ENCODE measurements at regions not wholly inside any gene's neighbourhood (a gene's known extent, or its start where the extent isn't known, plus 50 kb on each side); places are given as distances from the start of the nearest gene placed in this dataset.
"Not testable (repeated sequence)": the region's sequence is repeated elsewhere in the genome, so short reads cannot be mapped to it uniquely, and the experiment has no call there.

- DNase-seq; intact Hi-C loops (cut with DNase I, micrococcal nuclease): not testable (repeated sequence)
- ATAC-seq, result peak; percentile 87
Measured at GRCh38 chr9:124144561-124145123, 113.1 kb upstream of the NEK6 start.

- intact Hi-C loops (cut with DNase I, micrococcal nuclease), result no loop called here
- DNase-seq, result no peak
- ATAC-seq, result no peak
Measured at GRCh38 chr9:124146031-124146561, 111.7 kb upstream of the NEK6 start.

GRCh38 chr9:124149992-124150391, 107.8 kb upstream of the NEK6 start:
- intact Hi-C loops (cut with DNase I, micrococcal nuclease), result no loop called here
- no peak for DNase-seq
- no peak for ATAC-seq

- DNase-seq (no peak), ATAC-seq (no peak)
- intact Hi-C loops (cut with DNase I, micrococcal nuclease), result no loop called here
Measured at GRCh38 chr9:124163760-124164255, 93.9 kb upstream of the NEK6 start.

GRCh38 chr9:124164811-124165210, 92.9 kb upstream of the NEK6 start:
- ATAC-seq (no peak), DNase-seq (no peak)
- intact Hi-C loops (cut with DNase I, micrococcal nuclease), result no loop called here

GRCh38 chr9:124174433-124174832, 83.3 kb upstream of the NEK6 start:
- no peak for ATAC-seq
- DNase-seq, result no peak
- intact Hi-C loops (cut with DNase I, micrococcal nuclease), result no loop called here

GRCh38 chr9:124177522-124177921, 80.2 kb upstream of the NEK6 start:
- ATAC-seq; DNase-seq; intact Hi-C loops (cut with DNase I, micrococcal nuclease): not testable (repeated sequence)

GRCh38 chr9:124179196-124180071, 78.3 kb upstream of the NEK6 start:
- ATAC-seq, result no peak
- intact Hi-C loops (cut with DNase I, micrococcal nuclease), result no loop called here

GRCh38 chr9:124180557-124180956, 77.2 kb upstream of the NEK6 start:
- DNase-seq (peak in 1 of 2 donors; percentile 44), ATAC-seq (no peak)
- intact Hi-C loops (cut with DNase I, micrococcal nuclease), result no loop called here

More at GRCh38 chr9:124179196-124180071, 78.3 kb upstream of the NEK6 start:
- DNase-seq, result no peak

- no peak for DNase-seq
- no peak for ATAC-seq
- intact Hi-C loops (cut with DNase I, micrococcal nuclease), result no loop called here
Measured at GRCh38 chr9:124182741-124183140, 75.0 kb upstream of the NEK6 start.

- peak; percentile 97 for ATAC-seq
- DNase-seq, result peak; percentile 40 to 60
- intact Hi-C loops (cut with DNase I, micrococcal nuclease), result no loop called here
Measured at GRCh38 chr9:124183772-124184171, 74.0 kb upstream of the NEK6 start.

- intact Hi-C loops (cut with DNase I, micrococcal nuclease), result no loop called here
- ATAC-seq (no peak), DNase-seq (no peak)
Measured at GRCh38 chr9:124185413-124185812, 72.3 kb upstream of the NEK6 start.

GRCh38 chr9:124187311-124187710, 70.4 kb upstream of the NEK6 start:
- intact Hi-C loops (cut with DNase I, micrococcal nuclease), result no loop called here
- DNase-seq (no peak), ATAC-seq (no peak)

GRCh38 chr9:124188331-124189110, 69.2 kb upstream of the NEK6 start:
- ATAC-seq (no peak), DNase-seq (no peak)
- intact Hi-C loops (cut with DNase I, micrococcal nuclease), result no loop called here

GRCh38 chr9:124190761-124191160, 67.0 kb upstream of the NEK6 start:
- no peak for ATAC-seq
- DNase-seq, result no peak
- intact Hi-C loops (cut with DNase I, micrococcal nuclease), result no loop called here

GRCh38 chr9:124191691-124192395, 65.9 kb upstream of the NEK6 start:
- DNase-seq, result no peak
- ATAC-seq, result no peak
- intact Hi-C loops (cut with DNase I, micrococcal nuclease), result no loop called here

GRCh38 chr9:124196814-124197176, 61.0 kb upstream of the NEK6 start:
- no peak for ATAC-seq

GRCh38 chr9:124197177-124198095, 60.3 kb upstream of the NEK6 start:
- DNase-seq (no peak), ATAC-seq (no peak)
- intact Hi-C loops (cut with DNase I, micrococcal nuclease), result no loop called here

More at GRCh38 chr9:124196814-124197176, 61.0 kb upstream of the NEK6 start:
- DNase-seq, result no peak
- intact Hi-C loops (cut with DNase I, micrococcal nuclease), result no loop called here
